NCI-H1092 (cell line): ENCODE measurements at regions not wholly inside any gene's neighbourhood (a gene's known extent, or its start where the extent isn't known, plus 50 kb on each side); places are given as distances from the start of the nearest gene placed in this dataset.

ENCODE experiments used
- DNase-seq: peaks from one replicate; lab custom pipeline; 2025; lab: John Stamatoyannopoulos, UW

- no peak for DNase-seq
These were observed 51.1 kb upstream of the THY1 start for GRCh38 chr11:119473901-119474681.

GRCh38 chr11:119473226-119473625 is 50.3 kb upstream of the THY1 start:
- no peak for DNase-seq

- no peak for DNase-seq
These were observed 49.9 kb upstream of the THY1 start for GRCh38 chr11:119472856-119473222.
